ENCODE measurements at regions not wholly inside any gene's neighbourhood (a gene's known extent, or its start where the extent isn't known, plus 50 kb on each side); places are given as distances from the start of the nearest gene placed in this dataset.

DNA sequence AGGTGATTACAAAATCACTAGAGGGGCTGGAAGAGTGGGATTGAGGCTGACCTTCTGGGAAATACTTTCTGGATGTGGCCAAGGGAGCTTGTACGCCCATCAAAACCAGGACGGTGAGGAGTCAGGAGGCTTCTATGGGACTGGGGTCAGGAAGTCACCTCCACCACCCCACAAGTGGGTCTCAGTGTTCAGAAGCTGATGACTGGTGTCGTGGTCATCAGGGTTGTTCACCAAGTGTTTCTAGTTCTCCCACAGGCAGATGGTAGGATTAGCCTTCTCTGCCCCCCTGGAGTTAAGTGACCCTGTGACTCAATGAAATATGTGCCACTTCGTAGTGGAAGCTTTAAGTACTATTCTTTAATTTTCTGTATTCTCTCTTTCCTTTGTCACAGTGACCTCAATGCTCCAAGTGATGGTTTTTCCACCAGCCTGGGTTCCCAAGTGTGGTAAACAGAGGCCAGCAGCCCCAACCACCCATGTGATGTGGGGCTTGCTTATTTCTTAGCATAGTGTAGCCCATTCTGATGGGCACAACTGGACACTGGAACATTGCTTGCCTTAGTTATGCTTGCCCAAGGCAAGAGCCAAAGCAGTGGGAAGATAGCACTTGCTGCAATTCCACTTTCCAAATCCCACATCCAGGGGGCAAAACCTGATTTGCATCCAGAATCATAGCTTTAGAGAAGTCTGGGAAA, 258.8 kb downstream of the CYP26B1 start:
- no peak for DNase-seq

DNA sequence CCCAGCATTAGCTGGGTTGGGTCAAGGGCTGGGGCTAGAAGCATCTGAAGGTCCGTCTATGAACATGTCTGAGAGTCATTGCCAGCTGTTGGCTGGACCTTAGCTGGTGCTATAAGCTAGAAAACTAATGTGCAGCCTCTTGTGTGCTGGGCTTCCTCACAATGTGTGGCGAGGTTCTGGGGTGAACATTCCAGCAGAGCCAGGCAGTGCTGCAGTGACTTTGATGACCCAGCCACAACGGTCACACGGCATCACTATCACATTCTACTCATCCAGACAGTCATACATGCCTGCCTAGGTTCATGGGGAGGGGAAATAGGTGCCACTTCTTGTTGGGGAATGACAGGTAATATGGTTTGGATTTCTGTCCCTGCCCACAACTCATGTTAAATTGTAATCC, 260.5 kb downstream of the CYP26B1 start:
- no peak for DNase-seq

DNA sequence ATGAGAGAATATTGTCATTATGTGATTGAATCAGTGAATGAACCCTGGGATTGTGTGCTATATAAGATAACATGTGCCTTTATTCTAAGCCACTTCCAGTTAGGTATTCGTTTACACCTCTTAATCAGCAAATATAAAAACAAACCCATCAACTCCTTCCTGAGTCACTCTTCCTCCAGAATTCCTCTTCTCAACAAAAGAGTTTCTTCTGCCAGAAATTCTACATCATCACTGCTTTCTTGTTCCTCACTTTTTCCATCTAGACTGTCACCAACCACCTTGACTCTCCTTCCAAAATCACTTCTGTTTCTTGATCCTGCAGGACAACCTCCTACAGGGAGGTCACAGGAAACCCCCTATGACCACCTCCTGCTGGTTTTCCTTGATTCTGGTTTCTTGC, 261.4 kb downstream of the CYP26B1 start:
- no peak for DNase-seq

DNA sequence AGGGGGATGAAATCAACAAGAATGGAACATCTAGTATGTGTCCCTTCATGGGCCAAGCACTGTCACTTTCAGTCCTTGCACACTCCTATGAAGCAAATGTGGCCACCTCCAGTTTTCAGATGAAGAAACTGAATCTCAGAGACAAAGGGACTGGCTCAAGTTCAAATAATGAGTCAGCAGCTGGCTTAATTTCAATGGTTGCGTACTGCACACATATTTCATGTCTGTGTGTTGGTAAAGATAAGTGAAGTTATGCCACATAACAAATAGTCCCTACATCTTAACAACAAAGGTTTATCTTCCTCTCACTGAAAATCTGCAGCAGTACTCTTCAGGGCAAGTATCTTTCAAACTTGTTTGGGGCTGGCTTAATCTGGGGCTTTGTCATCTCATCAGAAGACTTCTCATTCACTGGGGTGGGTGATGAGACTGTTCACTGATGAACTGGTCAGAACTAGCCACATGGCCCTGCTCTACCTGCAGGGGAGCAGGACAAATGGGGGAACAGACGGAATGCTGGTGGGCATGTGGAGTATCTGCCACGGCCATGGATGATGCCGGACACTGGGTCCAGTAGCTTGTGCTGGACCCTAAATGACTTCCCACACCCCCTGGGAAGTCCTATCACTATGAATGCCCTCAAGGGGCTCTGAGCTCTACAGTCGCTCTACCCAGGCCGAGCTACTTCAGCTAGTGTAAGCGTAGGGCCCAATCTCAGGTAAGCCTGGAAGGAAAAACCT, 263.2 kb downstream of the CYP26B1 start:
- no peak for DNase-seq

DNA sequence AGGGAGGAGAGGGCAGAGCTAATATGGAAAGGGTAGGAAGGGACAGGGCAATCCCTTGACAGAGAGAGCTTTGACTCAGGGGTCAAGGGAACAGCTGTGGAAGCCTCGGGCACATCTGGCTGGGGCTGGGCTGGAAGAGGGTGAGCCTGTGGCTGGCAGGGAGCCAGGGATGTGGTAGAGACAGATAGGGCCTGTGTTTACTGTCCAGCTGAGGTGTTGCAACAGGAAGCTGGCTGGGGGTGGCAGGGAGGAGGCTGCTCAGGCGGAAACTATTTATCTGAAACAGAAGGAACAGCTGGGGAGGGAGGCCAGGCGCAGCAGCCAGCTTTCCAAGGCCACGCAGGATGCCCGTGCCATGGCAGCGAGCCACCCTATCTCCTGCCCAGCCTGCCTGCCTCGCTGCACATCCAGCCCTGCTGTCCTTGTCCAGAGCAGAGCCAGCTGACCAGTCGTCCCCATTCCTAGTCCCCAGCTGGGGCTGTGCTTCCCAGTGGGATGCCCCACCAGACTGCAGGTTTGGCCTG, 264.7 kb downstream of the CYP26B1 start:
- no peak for DNase-seq

DNA sequence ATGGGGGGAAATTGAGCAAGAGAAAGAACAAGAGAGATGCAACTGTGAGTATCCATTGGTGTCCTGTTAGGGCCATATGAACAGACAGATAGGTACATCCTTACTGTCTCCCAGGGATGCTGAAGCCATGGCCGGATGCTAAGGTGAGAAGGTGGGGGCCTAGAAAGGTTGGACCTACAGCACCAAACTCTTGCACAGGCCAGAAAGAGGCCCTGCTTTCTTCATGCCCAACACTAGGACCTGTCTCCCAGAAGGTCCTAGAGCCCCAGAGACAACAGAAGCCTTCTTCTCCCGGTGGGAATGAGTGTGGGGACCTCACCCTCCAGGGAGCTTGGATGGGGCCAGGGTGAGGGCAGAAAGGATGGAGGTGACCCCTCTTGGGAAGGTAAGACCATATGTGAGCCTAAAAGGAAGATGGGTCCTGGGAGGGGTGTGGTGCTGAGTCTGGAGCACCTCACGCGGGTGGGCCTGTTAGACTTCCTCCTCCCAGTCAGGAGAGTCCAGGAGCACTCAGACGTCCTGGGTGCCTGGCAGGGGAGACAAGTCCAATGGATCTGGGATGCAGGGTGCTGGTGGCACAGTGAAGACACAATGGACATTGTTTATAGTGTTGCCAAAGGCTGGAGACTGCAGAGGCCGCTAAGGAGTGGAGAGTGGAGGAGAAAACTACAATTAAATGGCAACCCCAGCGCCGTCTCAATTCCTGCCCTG, 265.3 kb downstream of the CYP26B1 start:
- no peak for DNase-seq

DNA sequence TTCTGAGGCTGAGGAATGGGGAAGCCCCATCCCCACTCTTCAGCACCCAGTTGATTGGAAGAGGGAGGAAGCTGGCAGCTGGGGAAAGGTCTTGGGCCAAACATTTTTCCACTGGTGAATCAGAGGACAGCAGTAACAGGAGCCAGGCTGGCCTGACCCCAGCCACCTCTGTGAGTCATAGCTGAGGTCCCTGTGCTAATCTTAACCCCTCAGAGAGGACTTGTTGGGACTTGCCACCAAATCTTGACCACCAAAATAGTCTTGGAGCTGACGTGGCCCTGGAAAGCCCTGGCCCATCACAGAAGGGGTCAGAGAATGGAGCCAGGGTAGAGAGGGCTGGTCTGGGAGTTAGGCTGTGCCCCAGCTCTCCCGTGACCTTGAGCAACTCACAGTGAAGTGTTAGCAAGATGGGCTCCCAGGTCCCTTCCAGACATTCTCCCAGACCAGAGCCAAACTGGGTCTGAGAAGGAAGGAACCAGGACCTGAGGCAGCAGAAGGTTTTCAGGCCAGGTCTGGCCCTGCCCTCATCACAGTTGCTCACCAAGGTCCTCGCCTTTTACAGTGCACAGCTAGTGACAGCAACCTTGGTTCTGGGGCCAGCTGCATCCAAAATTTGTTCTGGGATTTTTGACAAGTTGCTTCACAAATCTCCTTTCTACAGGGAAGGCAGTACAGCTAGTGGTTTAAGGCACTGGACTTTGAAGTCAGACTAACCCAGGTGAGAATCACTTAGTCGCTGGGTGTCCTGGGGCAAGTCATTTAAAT, 266.6 kb downstream of the CYP26B1 start:
- no peak for DNase-seq

DNA sequence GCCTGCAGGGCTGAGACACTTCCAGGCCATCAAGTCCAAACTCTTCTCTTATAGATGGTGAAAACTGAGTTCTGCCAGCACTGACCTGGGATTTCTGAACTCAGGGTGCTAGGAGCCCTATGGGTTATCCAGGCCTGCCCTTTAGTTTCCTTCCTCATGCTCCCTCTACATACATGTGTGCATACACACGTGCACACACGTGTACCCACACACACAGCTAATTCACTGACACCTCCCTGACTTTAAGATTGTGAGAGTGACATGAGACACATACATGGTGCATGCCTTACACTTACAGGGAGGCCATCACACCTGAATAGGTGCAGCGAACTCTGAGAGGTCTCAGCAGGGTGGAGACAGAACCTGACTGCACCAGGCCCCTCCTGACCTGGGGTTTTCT, 267.4 kb downstream of the CYP26B1 start:
- no peak for DNase-seq

DNA sequence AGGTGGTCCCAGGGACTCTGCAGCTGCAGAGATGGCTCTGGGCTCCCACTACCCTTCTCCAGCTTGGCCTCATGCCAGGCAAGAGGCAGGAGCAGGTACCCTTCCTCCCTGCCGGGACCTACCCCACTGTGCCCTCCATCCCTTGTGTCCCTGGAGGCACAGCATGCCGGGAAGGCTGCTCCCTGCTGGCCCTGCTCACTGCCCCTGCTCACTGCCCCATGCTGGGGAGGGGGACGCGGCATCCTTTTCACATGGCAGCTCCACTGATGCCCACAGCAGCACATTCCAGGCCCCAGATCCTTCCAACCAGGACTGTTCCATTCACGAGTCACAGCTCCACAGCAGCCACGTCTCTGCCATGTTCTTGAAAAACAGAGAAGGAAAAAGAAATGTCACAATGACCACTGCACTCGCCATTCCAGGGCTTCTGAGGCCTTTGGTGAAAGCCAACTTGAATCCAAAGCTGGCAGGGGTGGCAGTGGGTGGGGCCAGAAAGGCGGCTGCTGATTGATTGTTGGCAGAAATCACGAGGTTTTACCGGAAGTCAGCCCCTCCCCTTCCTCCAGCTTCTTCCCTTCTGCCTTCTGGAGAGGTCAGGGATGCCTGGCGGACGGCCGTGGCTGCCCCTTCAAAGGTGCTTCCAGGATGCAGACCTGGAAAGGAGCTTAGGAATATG, 268.0 kb downstream of the CYP26B1 start:
- DNase-seq = no peak

DNA sequence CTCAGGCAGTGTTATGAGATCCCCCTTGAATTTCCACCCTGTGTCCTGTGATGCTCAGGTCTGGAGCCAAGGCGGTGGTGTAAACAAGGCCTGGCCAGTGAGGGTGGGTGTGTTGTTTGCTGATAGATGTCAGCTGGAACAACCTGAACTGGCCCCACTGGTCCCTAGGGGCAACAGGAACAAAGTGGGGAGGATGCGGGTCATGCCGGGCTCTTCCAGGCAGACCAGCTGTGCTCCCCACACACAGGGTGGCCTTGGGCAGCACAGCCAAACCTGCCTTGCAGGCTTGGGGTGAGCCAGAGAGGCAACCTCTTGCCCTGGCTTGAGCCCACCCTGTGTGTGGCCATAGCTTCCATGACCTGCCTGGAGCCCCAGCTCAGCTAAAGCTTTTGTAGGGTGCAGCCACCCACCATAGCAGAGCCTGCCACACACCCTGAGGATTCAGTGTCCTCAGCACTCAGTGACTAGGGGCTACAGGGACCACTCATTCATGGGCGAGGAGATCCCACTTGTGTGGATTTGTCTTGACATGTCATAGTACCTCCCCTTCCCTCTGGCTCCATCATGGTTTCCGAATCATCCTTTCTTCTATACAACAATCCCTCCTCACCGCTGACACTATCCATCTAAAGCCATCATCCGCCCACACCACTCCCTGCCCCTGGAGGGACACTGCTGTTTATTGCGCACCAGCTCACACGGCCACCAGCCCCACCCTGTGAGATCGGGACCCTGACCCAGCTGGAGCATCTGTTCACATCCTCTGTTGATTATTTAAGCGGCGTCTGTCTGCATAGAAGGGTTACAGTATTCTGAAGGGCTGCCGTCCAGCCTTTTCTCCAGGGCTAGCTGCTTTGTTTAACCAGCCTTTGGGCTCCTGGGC, 268.8 kb downstream of the CYP26B1 start:
- DNase-seq = no peak

DNA sequence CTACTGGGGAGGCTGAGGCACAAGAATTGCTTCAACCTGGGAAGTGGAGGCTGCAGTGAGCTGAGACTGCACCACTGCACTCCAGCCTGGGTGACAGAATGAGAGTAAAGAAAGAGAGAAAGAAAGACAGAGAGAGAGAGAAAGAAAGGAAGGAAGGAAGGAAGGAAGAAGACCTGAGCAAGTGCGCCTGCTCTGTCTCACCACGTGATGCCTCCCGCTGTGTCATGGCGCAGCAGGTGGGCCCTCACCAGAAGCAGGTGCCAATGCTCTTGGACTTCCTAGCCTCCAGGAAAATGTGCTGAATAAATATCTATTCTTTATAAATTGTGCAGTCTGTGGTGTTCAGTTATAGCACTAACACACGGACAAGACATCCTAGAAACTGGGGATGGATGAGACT, 270.0 kb downstream of the CYP26B1 start:
- no peak for DNase-seq

DNA sequence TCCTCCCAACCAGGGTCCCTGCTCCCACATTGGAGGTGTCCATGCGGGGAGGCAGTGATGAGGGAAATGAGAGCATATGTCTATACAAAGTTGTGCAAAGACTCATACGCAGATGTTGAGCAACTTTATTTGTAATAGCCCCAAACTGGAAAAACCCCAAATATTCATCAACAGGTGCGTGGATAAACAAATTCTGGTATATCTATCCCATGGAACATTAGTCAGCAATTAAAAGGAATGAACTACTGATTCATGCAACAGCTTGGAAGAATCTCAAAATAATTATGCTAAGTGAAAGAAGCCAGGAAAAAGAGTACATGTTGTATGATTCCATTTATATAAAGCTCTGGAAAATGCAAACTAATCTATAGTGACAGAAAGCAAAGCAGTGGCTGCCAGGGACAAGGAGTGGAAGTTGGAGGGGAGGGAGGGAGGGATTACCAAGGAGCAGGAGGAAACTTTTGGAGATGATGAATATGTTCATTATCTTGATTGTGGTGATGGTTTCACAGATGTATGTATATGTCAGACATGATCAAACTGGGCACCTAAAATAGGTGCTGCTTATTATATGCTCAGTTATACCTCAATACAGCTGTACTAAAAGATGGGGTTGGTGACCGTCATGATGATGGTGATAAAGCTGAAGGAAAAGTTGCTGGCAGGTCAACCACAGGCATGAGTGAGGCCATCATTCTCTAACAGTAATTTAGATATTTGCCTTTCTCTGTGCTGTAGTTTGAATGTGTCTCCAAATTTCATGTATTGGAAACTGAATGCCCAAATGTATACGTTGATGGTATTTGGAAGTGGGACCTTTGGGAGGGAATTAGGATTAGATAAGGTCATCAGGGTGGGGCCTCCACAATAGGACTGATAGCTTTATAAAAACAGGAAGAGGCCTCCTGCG, 270.9 kb downstream of the CYP26B1 start:
- DNase-seq = no peak

DNA sequence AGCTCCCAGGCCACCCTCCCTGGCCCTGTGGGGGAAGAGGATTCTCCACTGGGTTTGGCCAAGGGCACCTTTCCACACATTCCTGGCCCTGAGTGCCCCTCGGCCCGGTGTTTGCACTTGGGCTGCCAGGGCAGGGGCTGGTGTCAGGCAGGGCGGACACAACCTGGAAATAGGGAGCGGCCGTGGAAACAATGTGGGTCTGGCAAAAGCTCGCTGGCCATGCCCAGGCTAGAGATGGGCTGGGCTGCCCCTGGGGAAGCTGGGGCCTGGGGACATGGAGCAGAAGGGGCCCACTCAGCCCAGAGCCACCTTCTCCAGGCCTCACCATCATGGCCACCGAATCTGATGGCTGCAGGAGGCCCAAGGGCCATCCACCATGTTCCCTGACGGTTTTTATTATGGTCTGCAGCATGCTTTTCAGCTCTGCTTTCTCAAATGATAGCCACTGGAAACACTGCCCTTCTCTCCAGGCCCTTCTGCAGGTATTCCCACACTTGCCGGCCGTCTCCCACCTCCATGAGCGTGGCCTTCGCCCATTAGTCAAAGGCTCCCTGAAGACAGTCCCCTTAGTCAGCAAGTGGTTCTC, 275.1 kb downstream of the CYP26B1 start:
- DNase-seq = no peak

DNA sequence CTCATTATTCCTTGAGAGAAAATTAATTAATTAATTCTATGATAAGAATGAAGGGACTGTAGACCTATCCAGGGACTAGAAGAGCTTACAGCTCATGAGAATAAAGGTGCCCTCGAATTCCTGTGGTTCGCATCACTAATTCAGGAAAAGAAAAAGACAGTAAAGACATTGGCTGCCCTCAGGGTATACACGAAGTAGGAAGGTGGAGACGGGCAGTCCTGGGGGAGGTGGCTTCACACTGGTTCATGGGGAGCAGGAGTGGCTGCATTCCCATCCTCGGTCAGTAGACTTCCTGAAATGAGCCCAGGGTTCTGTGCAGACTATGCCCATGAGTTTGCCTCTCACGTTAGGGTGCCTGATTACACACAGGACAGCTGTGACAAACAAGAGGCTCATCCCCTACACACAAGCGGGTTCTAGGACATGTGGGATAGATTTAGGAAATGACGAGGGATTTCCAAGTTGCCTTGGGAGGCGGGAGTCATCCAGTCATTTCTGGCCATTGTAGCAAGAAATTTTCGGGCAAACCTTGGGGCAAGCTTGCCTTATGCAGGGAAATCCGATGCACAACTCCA, 282.2 kb downstream of the CYP26B1 start:
- no peak for DNase-seq

DNA sequence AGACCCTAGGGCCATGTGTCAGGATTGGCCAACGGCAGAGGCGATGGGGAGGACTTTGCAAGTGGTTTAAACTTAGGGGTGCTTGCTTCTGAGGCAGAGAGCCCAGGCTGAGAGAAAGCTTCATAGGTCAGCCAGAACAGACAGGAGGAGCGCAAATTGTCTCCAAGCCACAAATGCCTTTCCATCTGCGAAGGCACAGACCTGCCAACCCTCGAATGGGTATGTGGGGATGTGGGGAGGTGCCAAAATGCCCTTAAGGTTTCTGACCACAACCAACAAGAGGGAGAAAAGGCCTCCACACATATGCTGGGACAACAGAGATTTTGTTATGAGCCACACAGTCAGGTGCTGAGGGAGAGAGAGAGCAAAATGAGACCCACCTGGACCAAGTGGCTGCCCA, 283.6 kb downstream of the CYP26B1 start:
- DNase-seq = no peak

DNA sequence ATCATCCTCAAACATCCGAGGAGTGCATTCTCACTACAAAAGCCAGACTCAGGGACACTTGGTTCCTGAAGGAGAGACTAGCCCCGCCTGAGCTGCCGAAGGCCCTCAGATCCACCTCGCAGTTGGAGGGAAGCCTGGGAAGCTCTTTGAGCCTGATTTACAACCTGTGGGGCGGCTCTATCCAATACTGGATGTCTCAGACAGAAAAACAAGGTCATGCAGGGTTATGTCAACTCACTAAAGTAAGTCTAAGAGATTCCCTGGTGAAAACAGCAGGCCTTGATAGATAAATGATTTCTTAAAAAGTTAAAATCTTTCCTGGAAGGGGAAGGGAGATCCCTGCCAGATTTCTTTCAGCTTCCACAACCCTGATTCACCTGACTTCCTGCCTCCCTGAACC, 284.3 kb downstream of the CYP26B1 start:
- DNase-seq = no peak

DNA sequence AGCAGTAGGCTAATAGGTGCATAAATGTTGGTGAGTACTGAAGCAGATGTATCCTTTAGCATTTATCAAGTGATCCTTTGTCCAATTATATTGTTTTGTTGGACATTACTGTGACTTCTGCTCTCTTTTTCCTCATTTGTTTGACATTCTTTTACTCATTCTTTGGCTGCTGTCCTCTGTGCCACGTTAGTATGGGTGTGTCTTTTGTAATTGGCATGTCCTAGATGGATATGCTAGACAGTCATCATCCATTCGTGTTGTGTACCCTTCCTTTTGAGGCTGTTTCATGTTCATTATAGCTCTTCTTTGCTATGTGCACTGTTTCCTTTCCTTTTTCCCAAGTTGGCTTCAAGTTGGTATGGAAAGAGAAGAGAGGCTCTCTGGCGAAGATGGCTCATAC, 284.7 kb downstream of the CYP26B1 start:
- DNase-seq = no peak

DNA sequence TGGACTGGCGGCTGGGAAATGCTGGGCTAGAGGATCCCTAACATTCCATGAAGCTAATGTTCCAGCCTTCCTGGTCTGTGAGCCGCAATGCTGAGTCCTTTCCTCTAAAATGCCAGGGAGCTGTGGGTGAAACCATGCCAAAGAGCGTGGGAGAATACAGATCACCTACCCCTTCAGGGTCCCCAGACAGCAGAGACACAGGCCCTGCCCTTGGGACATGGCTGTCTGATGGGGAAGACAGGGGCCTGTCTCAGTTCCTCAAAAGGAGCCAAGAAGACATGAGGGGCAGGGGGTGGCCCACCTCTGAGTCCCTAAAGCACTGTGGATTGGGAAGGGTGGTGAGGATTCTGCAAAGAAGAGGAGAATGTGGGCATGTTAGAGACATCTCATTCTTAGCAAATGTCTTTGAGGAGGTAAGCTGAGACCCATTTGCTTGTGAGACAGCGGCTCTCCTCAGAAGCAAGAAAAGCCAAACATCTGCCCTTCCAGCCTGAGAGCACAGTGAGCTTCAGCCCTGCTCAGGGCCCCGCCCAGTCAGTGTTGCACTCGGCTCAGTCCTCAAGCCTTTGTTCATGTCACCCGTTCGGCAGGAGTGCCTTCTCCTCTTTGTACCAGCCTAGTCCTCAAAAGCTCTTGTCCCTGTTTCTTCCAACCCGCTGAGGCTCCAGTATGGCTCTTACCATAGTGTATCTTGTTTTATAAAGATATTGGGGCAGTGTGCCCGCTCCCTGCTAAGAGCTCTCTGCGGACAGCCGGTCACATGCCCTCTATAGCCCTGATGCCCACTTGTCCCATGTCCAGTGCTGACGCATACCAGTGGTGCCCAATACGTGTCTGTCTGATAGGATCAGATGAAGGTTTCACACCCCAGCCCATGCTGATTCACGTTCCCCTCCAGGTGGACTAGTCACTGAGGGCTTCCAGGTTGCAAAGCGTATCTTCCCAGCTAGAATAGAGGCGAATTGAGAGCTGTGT, 286.2 kb downstream of the CYP26B1 start:
- no peak for DNase-seq
